Upper lobe of right lung (tissue), 1 donor: ENCODE measurements at regions not wholly inside any gene's neighbourhood (a gene's known extent, or its start where the extent isn't known, plus 50 kb on each side); places are given as distances from the start of the nearest gene placed in this dataset.

Experiments used
- ATAC-seq: fragments of 200-7000 bp; cut with Tn5 transposase; one replicate; pipeline ENCODE4 v1.9.1; 2020; ENCODE audit warnings: mild to moderate bottlenecking, moderate library complexity
- DNase-seq: peaks from one replicate; pipeline ENCODE4 v3.0.0-alpha.2; 2020
- H3K27ac ChIP-seq: fragments of 200-600 bp; one replicate; pipeline ENCODE4 v1.8.0; 2022
- H3K27me3 ChIP-seq: fragments of 200-600 bp; one replicate; pipeline ENCODE4 v1.8.0; 2022; ENCODE audit warnings: mild to moderate bottlenecking
- H3K36me3 ChIP-seq: fragments of 200-600 bp; one replicate; pipeline ENCODE4 v1.8.0; 2022
- H3K4me1 ChIP-seq: fragments of 200-600 bp; one replicate; pipeline ENCODE4 v1.8.0; 2022
- H3K4me3 ChIP-seq: fragments of 200-600 bp; one replicate; pipeline ENCODE4 v1.8.0; 2022; ENCODE audit warnings: mild to moderate bottlenecking
- H3K9me3 ChIP-seq: fragments of 200-600 bp; one replicate; pipeline ENCODE4 v1.8.0; 2022
- CTCF ChIP-seq: fragments of 200-600 bp; IDR thresholded peaks from one replicate; pipeline ENCODE4 v1.8.0; 2022; ENCODE audit warnings: antibody characterized with exemption
- intact Hi-C: fragments of 100-400 bp; cut with DNase I; formaldehyde crosslinking; loops from one replicate; pipeline ENCODE4 v1.11.0; 2022
- donor health status: DM: no; HTN: yes; CAD: no; lungs with severe emphysema.

GRCh38 chr2:142599504-142599903, 278.0 kb upstream of the KYNU start:
- no peaks in the 10 kb centered on the region for H3K9me3 ChIP-seq
- no peaks in the 10 kb centered on the region for H3K27me3 ChIP-seq
- H3K4me1 ChIP-seq: no peaks in the 10 kb centered on the region
- H3K36me3 ChIP-seq: no peaks in the 10 kb centered on the region
- H3K4me3 ChIP-seq: no peak overlapping the region
- no peak for TF ChIP-seq CTCF
- ATAC-seq: no peak
- no peak for DNase-seq
- H3K27ac ChIP-seq: no peak overlapping the region
- intact Hi-C loops: no loop called here

- intact Hi-C loops: no loop called here
- H3K27ac ChIP-seq: no peak overlapping the region
- no peak for DNase-seq
- TF ChIP-seq CTCF: no peak
- H3K4me3 ChIP-seq: no peak overlapping the region
- H3K36me3 ChIP-seq: no peaks in the 10 kb centered on the region
- H3K27me3 ChIP-seq: no peaks in the 10 kb centered on the region
- H3K9me3 ChIP-seq: no peaks in the 10 kb centered on the region
- ATAC-seq: no peak
- H3K4me1 ChIP-seq: no peaks in the 10 kb centered on the region
Observed at GRCh38 chr2:142598846-142599245, 278.6 kb upstream of the KYNU start.

GRCh38 chr2:142596334-142597088, 281.0 kb upstream of the KYNU start:
- Histone ChIP-seq H3K4me3 (no peak overlapping the region), H3K36me3 (no peaks in the 10 kb centered on the region)

GRCh38 chr2:142594935-142595334, 282.5 kb upstream of the KYNU start:
- H3K36me3 ChIP-seq: no peaks in the 10 kb centered on the region
- H3K9me3 ChIP-seq: no peaks in the 10 kb centered on the region
- ATAC-seq (no peak), DNase-seq (no peak)
- no peaks in the 10 kb centered on the region for H3K4me1 ChIP-seq
- H3K27me3 ChIP-seq: no peaks in the 10 kb centered on the region
- no peak for TF ChIP-seq CTCF
- H3K27ac ChIP-seq: no peak overlapping the region
- intact Hi-C loops: no loop called here
- H3K4me3 ChIP-seq: no peak overlapping the region

More at GRCh38 chr2:142596334-142597088, 281.0 kb upstream of the KYNU start:
- no peak for TF ChIP-seq CTCF
- H3K27ac ChIP-seq: no peak overlapping the region
- no peak for ATAC-seq
- H3K27me3 ChIP-seq: no peaks in the 10 kb centered on the region
- intact Hi-C loops: no loop called here
- DNase-seq: no peak
- no peaks in the 10 kb centered on the region for H3K9me3 ChIP-seq
- H3K4me1 ChIP-seq: no peaks in the 10 kb centered on the region

GRCh38 chr2:142592171-142592570, 285.3 kb upstream of the KYNU start:
- no peaks in the 10 kb centered on the region for H3K36me3 ChIP-seq
- DNase-seq: no peak
- no peak overlapping the region for H3K27ac ChIP-seq
- TF ChIP-seq CTCF: no peak
- H3K4me3 ChIP-seq: no peak overlapping the region
- no peak for ATAC-seq
- H3K27me3 ChIP-seq: no peaks in the 10 kb centered on the region
- intact Hi-C loops: no loop called here
- no peaks in the 10 kb centered on the region for H3K9me3 ChIP-seq
- H3K4me1 ChIP-seq: no peaks in the 10 kb centered on the region

GRCh38 chr2:142591420-142591819, 286.0 kb upstream of the KYNU start:
- ATAC-seq (no peak), DNase-seq (no peak)
- Histone ChIP-seq H3K4me3 (no peak overlapping the region), H3K27ac (no peak overlapping the region), H3K36me3 (no peaks in the 10 kb centered on the region), H3K27me3 (no peaks in the 10 kb centered on the region), H3K4me1 (no peaks in the 10 kb centered on the region), H3K9me3 (no peaks in the 10 kb centered on the region)
- intact Hi-C loops: no loop called here
- no peak for TF ChIP-seq CTCF
